ENCODE measurements at regions not wholly inside any gene's neighbourhood (a gene's known extent, or its start where the extent isn't known, plus 50 kb on each side); places are given as distances from the start of the nearest gene placed in this dataset.
"Not testable (repeated sequence)": the region's sequence is repeated elsewhere in the genome, so short reads cannot be mapped to it uniquely, and the experiment has no call there.

GRCh38 chr2:186940463-186940862 is 91.5 kb upstream of the ZSWIM2 start:
- TF ChIP-seq EP300 (IDR thresholded peaks at IDR 0.05) (no peak), POLR2AphosphoS5 (IDR thresholded peaks at IDR 0.05) (no peak)
- intact Hi-C loops (cut with DNase I) = no loop called here
- H3K9me3 ChIP-seq = no peaks in the 10 kb centered on the region
- no peak overlapping the region for H3K27ac ChIP-seq
- no peaks in the 10 kb centered on the region for H3K4me1 ChIP-seq
- no peaks in the 10 kb centered on the region for H3K27me3 ChIP-seq
- no peak overlapping the region for H3K4me3 ChIP-seq
- H3K36me3 ChIP-seq = no peaks in the 10 kb centered on the region
- no peak for DNase-seq
- 62 to 81% methylated on average over 2 of the region's 2 CpGs for WGBS, 2 donors

- Histone ChIP-seq H3K4me3 (no peak overlapping the region), H3K4me1 (no peaks in the 10 kb centered on the region), H3K27ac (no peak overlapping the region), H3K27me3 (no peaks in the 10 kb centered on the region), H3K9me3 (no peaks in the 10 kb centered on the region), H3K36me3 (no peaks in the 10 kb centered on the region)
- 83 to 87% methylated on average over 4 of the region's 4 CpGs for WGBS, 2 donors
- no peak for DNase-seq
- TF ChIP-seq EP300 (IDR thresholded peaks at IDR 0.05) (no peak), CTCF (IDR thresholded peaks at IDR 0.05) (no peak), POLR2A (IDR thresholded peaks at IDR 0.05) (no peak), POLR2AphosphoS5 (IDR thresholded peaks at IDR 0.05) (no peak)
- intact Hi-C loops (cut with DNase I) = no loop called here
These were observed 85.5 kb upstream of the ZSWIM2 start for GRCh38 chr2:186934420-186934819.

- H3K27ac ChIP-seq = no peak overlapping the region
- no peak for DNase-seq
- H3K9me3 ChIP-seq = no peaks in the 10 kb centered on the region
- H3K4me3 ChIP-seq = no peak overlapping the region
- intact Hi-C loops (cut with DNase I) = no loop called here
- no peaks in the 10 kb centered on the region for H3K27me3 ChIP-seq
- H3K4me1 ChIP-seq = no peaks in the 10 kb centered on the region
- no peak for TF ChIP-seq EP300 (IDR thresholded peaks at IDR 0.05)
- TF ChIP-seq CTCF (IDR thresholded peaks at IDR 0.05) = no peak
- no peak for TF ChIP-seq POLR2A (IDR thresholded peaks at IDR 0.05)
- TF ChIP-seq POLR2AphosphoS5 (IDR thresholded peaks at IDR 0.05) = no peak
- no peaks in the 10 kb centered on the region for H3K36me3 ChIP-seq
These were observed 78.9 kb upstream of the ZSWIM2 start for GRCh38 chr2:186927867-186928191.

GRCh38 chr2:186927185-186927866 is 78.4 kb upstream of the ZSWIM2 start:
- no peak overlapping the region for H3K27ac ChIP-seq
- no peaks in the 10 kb centered on the region for H3K4me1 ChIP-seq
- H3K4me3 ChIP-seq = no peak overlapping the region
- DNase-seq = no peak
- H3K27me3 ChIP-seq = no peaks in the 10 kb centered on the region
- 94 to 98% methylated on average over 4 of the region's 4 CpGs for WGBS, 2 donors
- intact Hi-C loops (cut with DNase I) = no loop called here
- H3K9me3 ChIP-seq = no peaks in the 10 kb centered on the region
- H3K36me3 ChIP-seq = no peaks in the 10 kb centered on the region
- TF ChIP-seq POLR2AphosphoS5 (IDR thresholded peaks at IDR 0.05) (no peak), POLR2A (IDR thresholded peaks at IDR 0.05) (no peak), EP300 (IDR thresholded peaks at IDR 0.05) (no peak), CTCF (IDR thresholded peaks at IDR 0.05) (no peak)

- TF ChIP-seq CTCF (IDR thresholded peaks at IDR 0.05) = no peak
- TF ChIP-seq POLR2AphosphoS5 (IDR thresholded peaks at IDR 0.05) = no peak
- no peak for TF ChIP-seq EP300 (IDR thresholded peaks at IDR 0.05)
- TF ChIP-seq POLR2A (IDR thresholded peaks at IDR 0.05) = no peak
- WGBS, 2 donors = 41 to 48% methylated on average over 1 of the region's 1 CpG
- Histone ChIP-seq H3K4me1 (no peaks in the 10 kb centered on the region), H3K27me3 (no peaks in the 10 kb centered on the region), H3K36me3 (no peaks in the 10 kb centered on the region), H3K27ac (no peak overlapping the region), H3K9me3 (no peaks in the 10 kb centered on the region), H3K4me3 (no peak overlapping the region)
- no peak for DNase-seq
- intact Hi-C loops (cut with DNase I) = no loop called here
These were observed 76.5 kb upstream of the ZSWIM2 start for GRCh38 chr2:186925514-186925913.

- intact Hi-C loops (cut with DNase I); H3K27me3 ChIP-seq; H3K9me3 ChIP-seq; DNase-seq; H3K27ac ChIP-seq; H3K36me3 ChIP-seq; H3K4me3 ChIP-seq: not testable (repeated sequence)
- H3K4me1 ChIP-seq = peaks cover 0 to 24% (median 13%) of the 10 kb centered on the region in 4 donors
- WGBS, 2 donors = 80 to 94% methylated on average over 3 of the region's 3 CpGs
These were observed 73.3 kb upstream of the ZSWIM2 start for GRCh38 chr2:186922316-186922715.

All from sigmoid colon (tissue), 6 donors.